ENCODE measurements at regions not wholly inside any gene's neighbourhood (a gene's known extent, or its start where the extent isn't known, plus 50 kb on each side); places are given as distances from the start of the nearest gene placed in this dataset.
"Not testable (repeated sequence)": the region's sequence is repeated elsewhere in the genome, so short reads cannot be mapped to it uniquely, and the experiment has no call there.

DNA sequence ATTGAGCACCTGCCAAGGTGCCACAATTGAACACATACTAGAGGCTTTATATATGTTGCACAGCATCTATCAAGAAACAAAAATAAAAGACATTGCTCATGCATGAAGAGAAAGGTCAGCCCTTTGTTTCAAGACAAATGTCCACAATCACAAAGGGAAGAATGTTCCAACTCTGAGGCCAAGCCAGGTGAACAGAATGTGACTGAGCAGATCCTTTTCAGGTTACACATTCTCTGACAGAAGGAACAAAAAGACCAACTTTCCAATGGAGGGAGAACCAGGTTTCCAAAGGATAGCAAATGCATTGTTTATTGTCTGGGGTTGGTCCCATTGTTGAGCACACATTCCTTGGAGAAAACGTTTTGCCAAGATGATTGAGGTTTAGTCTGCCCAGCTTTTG, 50.2 kb upstream of the FAM174B start:
- no peak for DNase-seq (ENCODE audit: low spot score)

GRCh38 chr15:92706201-92706600, 50.6 kb upstream of the FAM174B start:
- no peak for DNase-seq (ENCODE audit: low spot score)

- no peak for DNase-seq (ENCODE audit: low spot score)
Measured at GRCh38 chr15:92707880-92708551, 52.4 kb upstream of the FAM174B start.

- DNase-seq (ENCODE audit: low spot score) = no peak
Measured at GRCh38 chr15:92708635-92709034, 53.1 kb upstream of the FAM174B start.

GRCh38 chr15:92709110-92709790, 53.7 kb upstream of the FAM174B start:
- no peak for DNase-seq (ENCODE audit: low spot score)

DNA sequence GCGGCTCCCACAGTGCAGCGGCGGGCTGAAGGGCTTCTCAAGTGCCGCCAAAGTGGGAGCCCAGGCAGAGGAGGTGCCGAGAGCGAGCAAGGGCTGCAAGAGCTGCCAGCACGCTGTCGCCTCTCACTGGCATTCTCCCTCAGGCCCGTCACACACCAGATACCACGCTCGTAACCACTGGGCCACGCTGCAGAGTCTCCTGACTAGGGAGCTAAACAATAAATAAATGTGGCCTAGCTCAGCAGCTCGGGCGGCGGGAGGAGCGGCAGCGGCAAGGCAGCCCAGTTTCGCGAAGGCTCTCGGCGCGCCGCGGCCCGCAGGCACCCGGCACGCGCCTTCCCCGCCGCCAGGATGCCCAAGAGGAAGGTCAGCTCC, 55.9 kb upstream of the FAM174B start:
- DNase-seq (ENCODE audit: low spot score) = no peak

- peak; percentile 39 for DNase-seq (ENCODE audit: low spot score)
Measured at GRCh38 chr15:92714077-92714476, 58.5 kb upstream of the FAM174B start.

GRCh38 chr15:92714477-92715401, 59.2 kb upstream of the FAM174B start:
- peak; percentile 63 for DNase-seq (ENCODE audit: low spot score)

GRCh38 chr15:92715758-92716157, 60.2 kb upstream of the FAM174B start:
- no peak for DNase-seq (ENCODE audit: low spot score)

DNA sequence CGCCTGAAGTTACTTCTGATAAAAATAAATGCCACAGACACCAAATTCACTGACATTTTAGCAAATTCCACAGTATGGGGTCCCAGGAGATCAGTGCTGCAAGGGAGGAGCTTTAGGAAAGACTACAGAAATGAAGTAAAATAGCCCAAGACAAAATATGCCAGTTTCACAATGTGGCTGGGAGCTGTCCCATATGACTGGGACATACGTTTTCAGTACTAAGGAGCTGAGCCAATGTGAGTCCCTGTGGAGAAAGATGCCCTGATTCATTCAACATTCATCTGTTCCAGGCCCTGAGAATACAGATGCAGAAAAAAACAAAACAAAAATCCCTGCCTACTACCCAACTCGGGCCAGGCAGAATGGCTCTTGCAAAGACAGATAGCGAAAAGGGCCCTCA, 63.4 kb upstream of the FAM174B start:
- no peak for DNase-seq (ENCODE audit: low spot score)

- no peak for DNase-seq (ENCODE audit: low spot score)
Measured at GRCh38 chr15:92724144-92724543, 68.6 kb upstream of the FAM174B start.

GRCh38 chr15:92725171-92725570, 69.6 kb upstream of the FAM174B start:
- DNase-seq (ENCODE audit: low spot score) = no peak

DNA sequence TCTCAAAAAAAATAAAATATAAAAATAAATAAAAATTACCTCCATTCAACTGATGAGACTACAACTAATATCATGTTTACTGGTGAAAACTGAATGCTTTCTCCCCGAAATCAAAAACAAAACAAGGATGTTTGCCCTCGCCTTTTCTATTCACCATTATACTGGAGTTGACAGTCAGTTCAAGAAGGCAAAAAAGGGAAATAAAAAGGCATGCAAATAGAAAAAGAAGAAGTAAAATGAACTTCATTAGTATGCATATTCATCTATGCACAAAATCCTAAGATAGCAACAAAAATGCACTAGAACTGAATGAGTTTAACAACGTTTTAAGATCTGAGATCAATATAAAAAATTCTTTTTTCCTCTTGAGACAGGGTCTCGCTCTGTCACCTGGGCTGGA, 72.7 kb upstream of the FAM174B start:
- no peak for DNase-seq (ENCODE audit: low spot score)

DNA sequence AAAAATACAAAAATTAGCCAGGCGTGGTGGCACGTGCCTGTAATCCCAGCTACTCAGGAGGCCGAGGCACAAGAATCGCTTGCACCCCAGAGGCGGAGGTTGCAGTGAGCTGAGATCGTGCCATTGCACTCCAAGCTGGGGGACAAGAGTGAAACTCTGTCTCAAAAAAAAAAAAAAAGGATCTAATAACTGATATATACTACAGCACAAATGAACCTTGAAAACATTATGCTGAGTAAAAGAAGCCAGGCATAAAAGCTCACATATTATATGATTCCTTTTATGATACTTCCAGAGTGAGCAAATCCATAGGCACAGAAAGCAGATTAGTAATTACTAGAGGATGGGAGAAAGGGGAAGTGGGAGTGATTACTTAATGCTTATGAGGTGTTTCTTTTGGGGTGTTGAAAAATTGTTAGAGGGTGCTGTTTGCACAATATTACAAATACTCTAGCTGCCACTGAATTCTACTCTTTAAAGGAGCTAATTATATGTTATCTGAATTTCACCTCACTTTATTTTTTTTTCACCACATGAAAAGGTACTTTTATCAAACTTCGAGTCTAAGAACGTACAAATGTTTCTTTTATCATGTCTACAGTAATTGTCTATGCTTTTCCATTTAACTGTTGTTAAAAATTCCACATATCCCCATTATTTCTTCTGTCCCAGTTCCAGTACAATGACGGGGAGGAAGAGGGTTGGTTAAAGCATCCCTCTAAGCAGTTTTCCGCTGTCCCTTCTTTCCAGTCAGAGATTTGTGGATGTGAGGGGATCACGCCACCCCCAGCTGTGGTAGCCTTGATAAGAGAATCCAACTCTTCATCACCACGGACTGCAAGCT, 77.7 kb upstream of the FAM174B start:
- no peak for DNase-seq (ENCODE audit: low spot score)

- DNase-seq (ENCODE audit: low spot score) = no peak
Measured at GRCh38 chr15:92733934-92734521, 78.5 kb upstream of the FAM174B start.

DNA sequence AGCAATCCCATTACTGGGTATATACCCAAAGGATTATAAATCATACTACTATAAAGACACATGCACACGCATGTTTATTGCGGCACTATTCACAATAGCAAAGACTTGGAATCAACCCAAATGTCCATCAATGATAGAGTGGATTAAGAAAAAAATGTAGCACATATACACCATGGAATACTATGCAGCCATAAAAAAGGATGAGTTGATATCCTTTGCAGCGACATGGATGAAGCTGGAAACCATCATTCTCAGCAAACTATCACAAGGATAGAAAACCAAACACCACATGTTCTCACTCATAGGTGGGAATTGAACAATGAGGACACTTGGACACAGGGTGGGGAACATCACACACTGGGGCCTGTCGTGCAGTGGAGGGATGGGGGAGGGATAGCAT, 83.7 kb upstream of the FAM174B start:
- DNase-seq (ENCODE audit: low spot score) = not testable (repeated sequence)

- DNase-seq (ENCODE audit: low spot score) = no peak
Measured at GRCh38 chr15:92745845-92746271, 90.3 kb upstream of the FAM174B start.

DNA sequence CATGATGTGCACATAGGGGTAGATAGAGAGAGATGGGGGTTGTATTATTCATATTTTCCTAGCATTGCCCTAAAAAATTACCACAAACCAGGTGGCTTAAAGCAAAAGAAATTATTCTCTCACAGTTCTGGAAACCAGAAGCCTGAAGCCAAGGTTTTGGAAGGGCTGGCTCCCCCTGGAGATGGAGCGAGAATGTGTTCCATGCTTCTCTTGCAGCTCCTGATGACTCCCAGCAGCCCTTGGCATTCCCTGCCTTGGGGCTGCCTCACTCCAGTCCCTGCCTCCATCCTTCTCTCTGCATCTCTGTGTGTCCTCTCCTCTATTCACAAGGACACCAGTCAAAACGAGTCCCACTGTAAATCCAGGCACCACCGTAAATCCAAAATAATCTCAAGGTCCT, 91.5 kb upstream of the FAM174B start:
- no peak for DNase-seq (ENCODE audit: low spot score)

DNA sequence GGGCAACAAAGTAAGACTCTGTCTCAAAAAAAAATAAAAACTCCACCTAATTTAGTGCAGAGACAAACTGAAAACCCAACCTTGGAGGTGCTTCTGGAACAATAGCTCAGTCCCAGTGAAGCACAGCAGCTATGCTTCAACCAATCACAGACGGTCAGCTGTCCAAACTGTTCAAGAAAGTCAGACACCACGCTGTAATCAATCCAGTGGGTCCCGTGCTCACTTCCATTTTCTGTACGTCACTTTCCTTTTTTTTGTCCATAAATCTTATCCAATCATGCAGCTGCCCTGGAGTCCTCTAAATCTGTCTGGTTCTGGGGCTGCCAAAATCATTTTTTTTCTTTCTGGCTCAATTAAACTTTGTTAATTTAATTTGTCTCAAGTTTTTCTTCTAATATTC, 93.6 kb upstream of the FAM174B start:
- no peak for DNase-seq (ENCODE audit: low spot score)

GRCh38 chr15:92749946-92750345, 94.4 kb upstream of the FAM174B start:
- DNase-seq (ENCODE audit: low spot score) = no peak

DNA sequence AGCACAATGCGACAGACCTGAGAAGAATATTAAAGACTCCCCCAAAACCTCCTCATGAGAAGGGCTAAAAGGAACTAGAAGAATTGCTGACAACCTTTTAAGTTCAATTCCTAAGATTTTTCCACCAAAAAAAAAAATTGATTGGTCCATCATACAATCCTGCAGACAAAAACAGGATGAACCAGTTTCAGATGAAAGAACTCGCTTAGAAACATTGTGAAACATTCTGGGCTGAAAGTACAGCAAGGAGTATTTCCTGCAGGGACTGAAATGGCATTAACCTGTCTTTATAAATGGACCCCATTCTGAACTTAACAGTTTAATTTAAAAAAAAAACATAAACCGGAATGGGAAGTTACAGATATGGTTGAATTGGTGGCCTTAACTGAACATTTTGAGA, 96.0 kb upstream of the FAM174B start:
- DNase-seq (ENCODE audit: low spot score) = no peak

GRCh38 chr15:92753591-92753990, 98.0 kb upstream of the FAM174B start:
- DNase-seq (ENCODE audit: low spot score) = no peak
